ENCODE measurements at regions not wholly inside any gene's neighbourhood (a gene's known extent, or its start where the extent isn't known, plus 50 kb on each side); places are given as distances from the start of the nearest gene placed in this dataset.
"Not testable (repeated sequence)": the region's sequence is repeated elsewhere in the genome, so short reads cannot be mapped to it uniquely, and the experiment has no call there.

GRCh38 chr11:109480251-109480650 lies 58.3 kb downstream of the C11orf87 start:
- no peak for DNase-seq

GRCh38 chr11:109486129-109486528 lies 64.1 kb downstream of the C11orf87 start:
- no peak for DNase-seq

GRCh38 chr11:109490953-109491635 lies 69.1 kb downstream of the C11orf87 start:
- no peak for DNase-seq

- DNase-seq, result no peak
Measured at GRCh38 chr11:109506115-109506514, 84.1 kb downstream of the C11orf87 start.

- DNase-seq, result no peak
Measured at GRCh38 chr11:109507331-109507730, 85.3 kb downstream of the C11orf87 start.

GRCh38 chr11:109507836-109508561 lies 86.0 kb downstream of the C11orf87 start:
- no peak for DNase-seq

GRCh38 chr11:109508943-109509342 lies 87.0 kb downstream of the C11orf87 start:
- DNase-seq, result no peak

- DNase-seq, result no peak
Measured at GRCh38 chr11:109510316-109510715, 88.3 kb downstream of the C11orf87 start.

- no peak for DNase-seq
Measured at GRCh38 chr11:109511598-109511997, 89.6 kb downstream of the C11orf87 start.

- no peak for DNase-seq
Measured at GRCh38 chr11:109512249-109512648, 90.3 kb downstream of the C11orf87 start.

GRCh38 chr11:109512680-109513079 lies 90.7 kb downstream of the C11orf87 start:
- no peak for DNase-seq

- no peak for DNase-seq
Measured at GRCh38 chr11:109514313-109515018, 92.5 kb downstream of the C11orf87 start.

GRCh38 chr11:109519253-109519652 lies 97.3 kb downstream of the C11orf87 start:
- no peak for DNase-seq

- DNase-seq, result no peak
Measured at GRCh38 chr11:109521571-109522086, 99.6 kb downstream of the C11orf87 start.

- no peak for DNase-seq
Measured at GRCh38 chr11:109522116-109522755, 100.2 kb downstream of the C11orf87 start.

GRCh38 chr11:109525636-109526035 lies 103.6 kb downstream of the C11orf87 start:
- not testable (repeated sequence) for DNase-seq

GRCh38 chr11:109526061-109526460 lies 104.1 kb downstream of the C11orf87 start:
- no peak for DNase-seq

- DNase-seq, result no peak
Measured at GRCh38 chr11:109526931-109527330, 104.9 kb downstream of the C11orf87 start.

GRCh38 chr11:109527496-109527895 lies 105.5 kb downstream of the C11orf87 start:
- no peak for DNase-seq

- no peak for DNase-seq
Measured at GRCh38 chr11:109547356-109548027, 125.5 kb downstream of the C11orf87 start.

- DNase-seq, result no peak
Measured at GRCh38 chr11:109552376-109552775, 130.4 kb downstream of the C11orf87 start.

GRCh38 chr11:109553284-109553683 lies 131.3 kb downstream of the C11orf87 start:
- DNase-seq, result no peak

Data from right forelimb (tissue), 1 donor.